ENCODE measurements at regions not wholly inside any gene's neighbourhood (a gene's known extent, or its start where the extent isn't known, plus 50 kb on each side); places are given as distances from the start of the nearest gene placed in this dataset.
A peak's percentile ranks its signal among the peaks of the same experiment; 100 is the strongest.

GRCh38 chr20:11119573-11119972 lies 445.8 kb upstream of the JAG1 start:
- no peak for DNase-seq (ENCODE audit: low spot score)
- no peak for FAIRE-seq

DNA sequence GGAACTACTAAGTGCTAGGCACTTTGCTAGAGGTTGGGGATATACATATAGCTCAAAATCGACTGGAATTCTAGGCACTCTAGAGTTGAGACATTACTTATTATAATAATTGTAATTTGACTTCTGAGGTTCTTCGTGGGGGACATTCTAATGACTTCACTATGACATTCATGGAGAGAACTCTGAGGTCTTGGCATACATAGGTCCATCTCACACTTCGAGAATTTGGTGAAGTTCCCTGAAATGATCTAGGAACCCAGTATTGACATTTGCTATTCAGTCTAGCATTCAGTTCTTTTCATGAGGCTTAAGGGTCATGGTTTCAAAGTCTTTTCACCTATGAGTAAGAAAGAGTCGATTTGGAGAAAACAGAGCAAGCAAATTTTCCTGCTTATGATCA lies 446.6 kb upstream of the JAG1 start:
- DNase-seq (ENCODE audit: low spot score): peak; percentile 65
- peak; percentile 68 for FAIRE-seq

- DNase-seq (ENCODE audit: low spot score) (no peak), FAIRE-seq (peak; percentile 2)
These were observed 451.2 kb upstream of the JAG1 start for GRCh38 chr20:11124849-11125505.

GRCh38 chr20:11128220-11128718 lies 454.5 kb upstream of the JAG1 start:
- DNase-seq (ENCODE audit: low spot score): no peak

GRCh38 chr20:11128721-11129120 lies 454.9 kb upstream of the JAG1 start:
- FAIRE-seq: no peak
- DNase-seq (ENCODE audit: low spot score): no peak

More at GRCh38 chr20:11128220-11128718, 454.5 kb upstream of the JAG1 start:
- FAIRE-seq: no peak

- no peak for FAIRE-seq
These were observed 456.9 kb upstream of the JAG1 start for GRCh38 chr20:11130554-11131166.

DNA sequence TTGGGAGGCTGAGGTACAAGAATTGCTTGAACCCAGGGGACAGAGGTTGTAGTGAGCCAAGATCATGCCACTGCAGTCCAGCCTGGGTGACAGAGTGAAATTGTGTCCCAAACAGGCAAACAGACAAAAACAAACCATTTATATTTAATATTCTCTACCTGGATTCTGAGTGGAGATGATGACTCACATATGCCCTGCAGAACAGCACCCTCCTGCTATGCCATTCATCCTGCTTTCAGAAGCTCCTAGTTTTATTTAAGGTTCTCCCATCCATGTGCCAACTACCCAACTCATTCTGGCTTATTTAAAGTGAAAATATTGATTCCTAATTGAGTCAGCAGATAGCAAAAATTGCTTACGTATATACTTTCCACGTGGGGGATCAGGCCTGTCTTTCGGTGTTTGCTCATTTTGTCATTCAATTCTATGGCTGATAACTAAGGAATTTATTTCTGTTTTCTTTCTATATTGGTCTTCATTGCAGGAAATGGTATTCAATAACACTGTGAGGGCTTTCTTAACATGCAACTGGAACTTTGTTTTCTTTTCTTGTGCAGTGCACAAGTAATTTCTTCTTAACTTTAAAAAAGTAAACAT lies 459.1 kb upstream of the JAG1 start:
- no peak for DNase-seq (ENCODE audit: low spot score)
- no peak for FAIRE-seq

More at GRCh38 chr20:11130554-11131166, 456.9 kb upstream of the JAG1 start:
- DNase-seq (ENCODE audit: low spot score): peak; percentile 33

DNA sequence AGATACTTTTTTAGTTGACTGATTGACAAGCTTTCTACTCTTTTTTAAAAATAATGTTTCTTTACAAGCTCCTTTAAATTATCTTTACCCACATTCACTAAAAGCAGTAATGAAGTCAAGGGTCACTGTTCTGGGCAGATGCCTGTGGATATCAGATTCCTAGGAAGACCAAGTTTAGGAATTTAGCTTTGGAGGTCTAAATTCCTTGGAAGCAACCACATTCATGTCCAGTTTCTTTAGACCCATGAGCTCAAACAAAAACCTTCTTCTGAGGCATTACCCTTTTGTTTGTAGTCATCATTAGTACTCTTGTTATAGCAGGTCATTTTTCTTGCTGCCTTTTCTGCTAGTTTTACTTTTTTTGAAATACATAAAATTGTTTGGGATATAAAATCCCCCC lies 462.9 kb upstream of the JAG1 start:
- DNase-seq (ENCODE audit: low spot score): peak; percentile 34
- FAIRE-seq: peak; percentile 84

- FAIRE-seq: no peak
- no peak for DNase-seq (ENCODE audit: low spot score)
These were observed 463.9 kb upstream of the JAG1 start for GRCh38 chr20:11137688-11138087.

GRCh38 chr20:11140359-11140758 lies 466.6 kb upstream of the JAG1 start:
- FAIRE-seq (peak; percentile 98), DNase-seq (ENCODE audit: low spot score) (peak; percentile 90)

DNA sequence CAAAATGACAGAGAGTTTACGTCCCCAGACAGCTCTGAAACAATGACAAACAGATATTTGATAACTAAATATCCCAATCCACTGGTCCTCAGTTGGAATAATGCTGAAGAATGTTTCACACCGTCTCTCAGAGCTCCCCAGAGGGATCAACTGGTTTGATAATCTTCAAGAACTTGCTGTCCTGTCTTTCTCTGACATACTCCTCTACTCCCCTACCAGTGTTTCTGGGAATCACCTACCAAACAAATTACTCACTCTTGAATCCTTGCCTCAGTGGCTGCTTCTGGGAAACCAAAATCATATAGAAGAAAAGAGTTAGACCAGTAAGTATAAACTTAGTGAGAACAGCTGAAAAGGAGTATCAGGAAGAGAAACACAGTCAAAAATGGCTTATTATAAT lies 469.7 kb upstream of the JAG1 start:
- FAIRE-seq (no peak), DNase-seq (ENCODE audit: low spot score) (no peak)

GRCh38 chr20:11144114-11144950 lies 470.5 kb upstream of the JAG1 start:
- DNase-seq (ENCODE audit: low spot score): no peak
- no peak for FAIRE-seq

GRCh38 chr20:11145616-11146015 lies 471.8 kb upstream of the JAG1 start:
- FAIRE-seq: no peak
- no peak for DNase-seq (ENCODE audit: low spot score)

- FAIRE-seq (no peak), DNase-seq (ENCODE audit: low spot score) (no peak)
These were observed 480.0 kb upstream of the JAG1 start for GRCh38 chr20:11153819-11154218.

GRCh38 chr20:11155156-11155756 lies 481.5 kb upstream of the JAG1 start:
- DNase-seq (ENCODE audit: low spot score): no peak
- FAIRE-seq: no peak

GRCh38 chr20:11156922-11157321 lies 483.1 kb upstream of the JAG1 start:
- FAIRE-seq: no peak
- no peak for DNase-seq (ENCODE audit: low spot score)

DNA sequence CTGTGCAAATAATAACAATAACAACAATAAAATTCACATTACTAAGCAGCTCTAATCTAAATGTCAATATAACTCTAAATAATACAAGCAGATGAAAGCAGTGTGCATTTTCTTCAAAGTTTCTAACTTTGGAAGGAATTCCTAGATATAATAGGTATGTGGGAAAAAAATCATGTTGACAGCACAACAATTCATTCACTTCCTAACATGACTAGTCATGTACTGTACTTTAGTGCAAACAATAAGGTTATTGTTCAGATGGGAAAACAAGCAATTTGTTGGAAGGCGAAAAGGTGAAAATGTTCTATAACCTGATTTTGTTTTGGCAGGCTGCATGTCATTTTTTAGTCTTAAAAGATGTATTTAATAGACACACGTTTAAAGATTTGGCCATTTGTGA lies 484.3 kb upstream of the JAG1 start:
- DNase-seq (ENCODE audit: low spot score) (no peak), FAIRE-seq (no peak)

GRCh38 chr20:11158589-11158988 lies 484.8 kb upstream of the JAG1 start:
- FAIRE-seq: no peak

GRCh38 chr20:11159728-11160127 lies 485.9 kb upstream of the JAG1 start:
- DNase-seq (ENCODE audit: low spot score) (no peak), FAIRE-seq (no peak)

More at GRCh38 chr20:11158589-11158988, 484.8 kb upstream of the JAG1 start:
- DNase-seq (ENCODE audit: low spot score): no peak

DNA sequence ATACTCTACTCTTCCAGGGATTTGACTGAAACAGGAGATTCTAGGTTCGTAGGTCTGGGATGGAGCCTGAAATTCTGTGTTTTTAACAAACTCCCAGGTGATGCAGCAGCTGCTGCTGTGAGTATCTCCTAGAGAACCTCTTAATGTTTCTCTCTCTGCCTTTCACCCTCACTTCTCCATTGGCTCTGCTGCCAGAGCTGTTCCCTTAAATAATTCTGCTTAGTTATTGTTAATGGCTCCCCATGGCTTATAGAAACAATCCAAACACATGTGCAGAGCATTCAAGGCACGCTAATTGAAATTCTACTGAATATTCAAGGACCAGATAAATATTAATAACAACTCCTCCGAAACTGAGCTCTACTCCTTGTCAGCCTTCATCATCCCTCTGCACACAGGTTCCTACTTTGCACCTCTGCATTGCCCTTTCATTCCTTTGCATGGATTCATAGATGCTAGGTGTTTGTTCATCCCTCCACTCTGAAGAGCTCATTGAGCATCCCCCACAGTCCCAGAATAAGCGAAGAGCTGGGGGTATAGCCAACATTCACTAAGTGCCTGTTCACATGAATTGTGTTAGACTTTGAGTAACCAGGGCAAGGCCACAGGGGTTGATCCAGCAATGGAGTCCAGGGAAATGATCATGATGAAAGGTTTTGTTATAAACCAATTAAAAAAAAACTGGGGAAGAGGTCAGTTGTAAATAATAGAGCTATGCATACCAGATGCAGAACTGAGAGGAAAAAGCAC lies 488.4 kb upstream of the JAG1 start:
- FAIRE-seq: no peak
- DNase-seq (ENCODE audit: low spot score): no peak

DNA sequence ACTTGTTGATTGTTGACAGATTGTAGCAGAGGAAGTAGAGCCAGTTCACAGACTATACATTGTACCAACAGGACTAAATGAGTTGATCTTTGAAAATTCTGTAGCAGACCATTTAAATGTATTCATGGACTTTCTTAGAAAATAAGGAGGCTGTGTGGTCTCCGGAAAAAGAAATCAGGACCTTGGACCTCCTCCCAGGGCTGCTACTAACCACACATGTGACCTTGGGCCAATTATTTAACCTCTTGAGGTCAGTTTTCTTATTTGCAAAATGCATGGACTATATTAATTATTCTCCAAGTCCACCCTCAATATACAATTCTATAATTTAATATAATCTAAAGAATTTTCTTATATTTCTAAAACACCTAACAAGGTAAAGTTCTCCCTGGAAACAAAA lies 492.0 kb upstream of the JAG1 start:
- FAIRE-seq (no peak), DNase-seq (ENCODE audit: low spot score) (no peak)

All from RCC 7860 (cell line).